ENCODE measurements at regions not wholly inside any gene's neighbourhood (a gene's known extent, or its start where the extent isn't known, plus 50 kb on each side); places are given as distances from the start of the nearest gene placed in this dataset.

DNA sequence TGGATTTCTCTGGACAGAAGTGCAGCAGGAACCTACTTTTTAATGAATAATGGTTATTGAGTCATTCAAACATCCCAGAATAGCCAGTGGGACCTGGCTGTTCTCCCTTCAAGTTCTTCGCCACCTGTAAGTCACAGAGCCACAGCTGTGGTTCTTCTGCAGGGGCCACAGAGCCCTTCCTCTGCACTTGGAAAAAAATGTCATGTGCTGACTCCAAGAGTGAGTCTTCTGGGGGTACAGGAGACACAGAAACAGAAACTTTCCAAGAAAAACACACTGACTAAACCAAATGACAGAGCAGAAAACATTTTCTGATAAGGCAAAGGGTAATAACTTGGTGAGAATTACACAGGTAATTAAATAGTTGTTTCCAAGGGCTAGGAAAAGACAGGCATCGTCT lies 68.7 kb upstream of the FN1 start:
- H3K79me2 ChIP-seq (ENCODE audit: control insufficient read depth, insufficient read depth, low read length): no peaks in the 10 kb centered on the region
- ATAC-seq (ENCODE audit: low read depth): no peak
- no peaks in the 10 kb centered on the region for H3K4me1 Mint-ChIP-seq
- CTCF ChIA-PET: no interaction called here
- H3K36me3 ChIP-seq (replicated peaks in 1 of 2; ENCODE audit: control extremely low read depth in 1 of 2, control insufficient read depth in 1 of 2, extremely low read depth in 1 of 2, insufficient read depth in 2 of 2, low read length in 1 of 2): no peaks in the 10 kb centered on the region
- no peak overlapping the region for H2AFZ ChIP-seq (ENCODE audit: insufficient read depth, low read depth, low read length, poor library complexity, severe bottlenecking)
- TF ChIP-seq, protein P1, sequence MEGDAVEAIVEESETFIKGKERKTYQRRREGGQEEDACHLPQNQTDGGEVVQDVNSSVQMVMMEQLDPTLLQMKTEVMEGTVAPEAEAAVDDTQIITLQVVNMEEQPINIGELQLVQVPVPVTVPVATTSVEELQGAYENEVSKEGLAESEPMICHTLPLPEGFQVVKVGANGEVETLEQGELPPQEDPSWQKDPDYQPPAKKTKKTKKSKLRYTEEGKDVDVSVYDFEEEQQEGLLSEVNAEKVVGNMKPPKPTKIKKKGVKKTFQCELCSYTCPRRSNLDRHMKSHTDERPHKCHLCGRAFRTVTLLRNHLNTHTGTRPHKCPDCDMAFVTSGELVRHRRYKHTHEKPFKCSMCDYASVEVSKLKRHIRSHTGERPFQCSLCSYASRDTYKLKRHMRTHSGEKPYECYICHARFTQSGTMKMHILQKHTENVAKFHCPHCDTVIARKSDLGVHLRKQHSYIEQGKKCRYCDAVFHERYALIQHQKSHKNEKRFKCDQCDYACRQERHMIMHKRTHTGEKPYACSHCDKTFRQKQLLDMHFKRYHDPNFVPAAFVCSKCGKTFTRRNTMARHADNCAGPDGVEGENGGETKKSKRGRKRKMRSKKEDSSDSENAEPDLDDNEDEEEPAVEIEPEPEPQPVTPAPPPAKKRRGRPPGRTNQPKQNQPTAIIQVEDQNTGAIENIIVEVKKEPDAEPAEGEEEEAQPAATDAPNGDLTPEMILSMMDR (IDR thresholded peaks at IDR 0.05): no peak
- TF ChIP-seq EZH2 (IDR thresholded peaks at IDR 0.05; ENCODE audit: borderline replicate concordance, insufficient read depth, low read depth, low read length, poor library complexity, severe bottlenecking): no peak
- no peaks in the 10 kb centered on the region for H3K9me3 ChIP-seq (ENCODE audit: control extremely low read depth in 1 of 3, control insufficient read depth in 2 of 3, insufficient read depth in 1 of 3, low read length in 2 of 3)
- no peaks in the 10 kb centered on the region for H3K9me3 Mint-ChIP-seq (ENCODE audit: insufficient read depth)
- H3K27ac Mint-ChIP-seq: no peak overlapping the region
- no peak overlapping the region for H3K27ac ChIP-seq (ENCODE audit: low read length in 2 of 2)
- WGBS (ENCODE audit: insufficient coverage): 47% methylated on average over 2 of the region's 2 CpGs
- POLR2A ChIA-PET: no interaction called here
- H3K9ac ChIP-seq (ENCODE audit: low read length): no peak overlapping the region
- no peak for DNase-seq
- intact Hi-C loops (cut with micrococcal nuclease): no loop called here
- no peak overlapping the region for H3K4me3 Mint-ChIP-seq
- H3K27me3 ChIP-seq (replicated peaks in 1 of 4; ENCODE audit: control extremely low read depth in 1 of 4, control insufficient read depth in 3 of 4, insufficient read depth in 4 of 4, low read length in 3 of 4): no peaks in the 10 kb centered on the region
- no peak overlapping the region for H3K4me3 ChIP-seq (ENCODE audit: control extremely low read depth in 1 of 5, extremely low read depth in 1 of 5, insufficient read depth in 1 of 5, low read depth in 2 of 5, low read length in 4 of 5)
- H3K4me2 ChIP-seq (replicated peaks; ENCODE audit: low read depth, low read length, poor library complexity, severe bottlenecking): no peak overlapping the region
- no peaks in the 10 kb centered on the region for H3K4me1 ChIP-seq (ENCODE audit: control insufficient read depth in 2 of 2, insufficient read depth in 2 of 2, low read length in 2 of 2)
- H3K27me3 Mint-ChIP-seq: peaks cover 9% of the 10 kb centered on the region
- no peaks in the 10 kb centered on the region for H4K20me1 ChIP-seq (ENCODE audit: control insufficient read depth, insufficient read depth, low read length, poor library complexity, severe bottlenecking)

GRCh38 chr2:215503381-215503780 lies 67.5 kb upstream of the FN1 start:
- ChIA-PET POLR2A (no interaction called here), CTCF (no interaction called here)
- Mint-ChIP-seq H3K4me1 (no peaks in the 10 kb centered on the region), H3K9me3 (ENCODE audit: insufficient read depth) (no peaks in the 10 kb centered on the region), H3K4me3 (no peak overlapping the region), H3K27me3 (peaks cover 12% of the 10 kb centered on the region), H3K27ac (no peak overlapping the region)
- Histone ChIP-seq H3K36me3 (replicated peaks in 1 of 2; ENCODE audit: control extremely low read depth in 1 of 2, control insufficient read depth in 1 of 2, extremely low read depth in 1 of 2, insufficient read depth in 2 of 2, low read length in 1 of 2) (no peaks in the 10 kb centered on the region), H3K27ac (ENCODE audit: low read length in 2 of 2) (no peak overlapping the region), H3K4me3 (ENCODE audit: control extremely low read depth in 1 of 5, extremely low read depth in 1 of 5, insufficient read depth in 1 of 5, low read depth in 2 of 5, low read length in 4 of 5) (no peak overlapping the region), H3K27me3 (replicated peaks in 1 of 4; ENCODE audit: control extremely low read depth in 1 of 4, control insufficient read depth in 3 of 4, insufficient read depth in 4 of 4, low read length in 3 of 4) (no peaks in the 10 kb centered on the region), H3K79me2 (ENCODE audit: control insufficient read depth, insufficient read depth, low read length) (no peaks in the 10 kb centered on the region), H3K4me1 (ENCODE audit: control insufficient read depth in 2 of 2, insufficient read depth in 2 of 2, low read length in 2 of 2) (no peaks in the 10 kb centered on the region), H4K20me1 (ENCODE audit: control insufficient read depth, insufficient read depth, low read length, poor library complexity, severe bottlenecking) (no peaks in the 10 kb centered on the region), H3K9me3 (ENCODE audit: control extremely low read depth in 1 of 3, control insufficient read depth in 2 of 3, insufficient read depth in 1 of 3, low read length in 2 of 3) (no peaks in the 10 kb centered on the region), H3K4me2 (replicated peaks; ENCODE audit: low read depth, low read length, poor library complexity, severe bottlenecking) (no peak overlapping the region), H3K9ac (ENCODE audit: low read length) (no peak overlapping the region), H2AFZ (ENCODE audit: insufficient read depth, low read depth, low read length, poor library complexity, severe bottlenecking) (no peak overlapping the region)
- TF ChIP-seq, protein P1 (IDR thresholded peaks at IDR 0.05): no peak
- no peak for TF ChIP-seq EZH2 (IDR thresholded peaks at IDR 0.05; ENCODE audit: borderline replicate concordance, insufficient read depth, low read depth, low read length, poor library complexity, severe bottlenecking)
- no peak for DNase-seq
- intact Hi-C loops (cut with micrococcal nuclease): no loop called here
- WGBS (ENCODE audit: insufficient coverage): no CpG with 5 or more reads among the region's 1 CpG
- no peak for ATAC-seq (ENCODE audit: low read depth)
